ENCODE measurements at regions not wholly inside any gene's neighbourhood (a gene's known extent, or its start where the extent isn't known, plus 50 kb on each side); places are given as distances from the start of the nearest gene placed in this dataset.
A peak's percentile ranks its signal among the peaks of the same experiment; 100 is the strongest.
"Not testable (repeated sequence)": the region's sequence is repeated elsewhere in the genome, so short reads cannot be mapped to it uniquely, and the experiment has no call there.

DNA sequence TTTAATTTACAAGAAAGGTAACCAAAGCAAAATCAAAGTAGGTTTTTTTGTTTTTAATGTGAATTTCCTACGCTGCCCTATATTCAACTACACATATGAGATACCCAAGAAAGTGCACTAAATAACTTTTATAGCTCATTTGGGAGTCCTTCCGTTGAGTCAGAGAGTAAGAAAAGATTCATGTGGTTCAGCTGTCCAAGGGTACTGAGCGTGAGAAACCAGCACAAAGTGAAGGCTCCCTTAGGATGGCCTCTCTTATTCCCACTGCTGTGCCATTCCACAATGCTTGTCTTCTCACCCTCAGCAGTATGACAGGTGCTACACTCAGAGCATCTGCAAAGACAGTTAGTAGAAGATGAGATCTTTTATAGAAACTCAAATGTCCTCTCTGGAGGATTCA, 85.8 kb upstream of the POMZP3 start:
- DNase-seq, result not testable (repeated sequence)

DNA sequence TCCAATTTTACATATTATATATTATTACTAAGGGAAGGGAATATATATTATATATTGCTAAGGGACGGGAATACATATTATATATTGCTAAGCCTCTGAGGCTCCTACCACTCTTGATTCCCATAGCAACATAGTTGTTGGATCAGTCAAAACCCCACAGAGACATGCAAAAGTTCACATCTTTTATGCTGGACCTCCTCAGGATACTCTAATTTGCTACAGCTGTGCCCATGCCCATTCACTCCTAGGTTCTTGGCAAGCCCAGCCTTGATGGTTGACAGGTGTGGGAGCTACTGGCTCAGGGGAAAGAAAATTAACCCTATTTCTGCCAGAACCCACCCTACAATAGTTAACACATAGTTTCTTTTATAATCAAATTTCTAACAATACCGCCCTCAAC, 84.6 kb upstream of the POMZP3 start:
- DNase-seq, result peak; percentile 17

DNA sequence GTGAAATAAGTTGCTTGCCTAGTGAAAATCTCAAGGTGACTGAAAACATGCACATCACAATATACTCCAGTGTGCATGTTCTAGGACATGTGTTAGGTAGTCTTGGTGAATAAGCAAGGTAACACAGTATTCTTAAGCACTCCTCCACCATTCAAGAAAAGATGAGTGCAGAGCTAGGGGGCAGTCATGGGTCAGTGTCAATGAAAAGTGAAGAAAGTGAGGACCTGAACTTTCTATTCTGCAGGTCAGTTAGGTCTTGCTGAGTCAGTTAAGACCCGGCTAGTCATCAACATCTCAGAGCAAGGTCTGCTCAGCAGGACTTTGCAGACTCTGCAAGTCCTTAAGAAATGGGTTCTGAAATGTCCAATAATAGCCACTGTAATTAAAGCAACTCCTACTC, 82.6 kb upstream of the POMZP3 start:
- DNase-seq, result not testable (repeated sequence)

DNA sequence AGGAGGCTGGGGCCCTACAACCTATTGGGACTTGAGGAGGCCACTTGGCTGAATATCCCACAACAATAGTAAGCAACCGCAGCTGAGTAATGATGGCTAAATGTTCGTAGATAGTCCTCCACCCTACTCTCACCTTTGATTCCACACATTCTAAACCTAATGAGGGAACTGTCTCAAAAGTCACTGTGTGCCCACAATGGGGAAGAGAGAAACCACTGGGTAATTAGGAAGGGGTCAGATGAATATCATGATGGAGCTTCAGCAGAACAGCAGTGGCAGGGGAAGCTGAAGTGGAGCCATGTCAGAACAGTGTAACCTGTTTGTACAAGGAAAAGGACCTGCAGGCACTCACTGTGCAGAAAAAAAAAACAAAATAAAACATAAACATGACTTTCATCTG, 81.4 kb upstream of the POMZP3 start:
- DNase-seq, result not testable (repeated sequence)

DNA sequence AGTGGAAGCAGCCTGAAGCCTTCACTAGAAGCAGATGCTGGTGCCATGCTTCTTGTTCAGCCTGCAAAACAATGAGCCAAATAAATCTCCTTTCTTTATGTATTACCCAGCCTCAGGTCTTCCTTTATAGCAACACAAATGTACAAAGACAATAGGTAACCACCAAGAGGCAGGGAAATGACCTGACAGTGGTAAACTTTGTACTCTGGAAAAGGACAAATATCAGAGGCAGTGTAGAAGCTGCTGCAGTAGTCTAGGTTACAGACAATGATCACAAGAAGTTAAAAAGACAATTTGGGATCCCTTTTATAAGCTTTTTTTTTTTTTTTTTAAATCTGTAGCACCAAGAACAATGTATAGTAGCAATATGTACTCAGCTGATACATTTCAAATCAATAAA, 76.7 kb upstream of the POMZP3 start:
- DNase-seq, result not testable (repeated sequence)

DNA sequence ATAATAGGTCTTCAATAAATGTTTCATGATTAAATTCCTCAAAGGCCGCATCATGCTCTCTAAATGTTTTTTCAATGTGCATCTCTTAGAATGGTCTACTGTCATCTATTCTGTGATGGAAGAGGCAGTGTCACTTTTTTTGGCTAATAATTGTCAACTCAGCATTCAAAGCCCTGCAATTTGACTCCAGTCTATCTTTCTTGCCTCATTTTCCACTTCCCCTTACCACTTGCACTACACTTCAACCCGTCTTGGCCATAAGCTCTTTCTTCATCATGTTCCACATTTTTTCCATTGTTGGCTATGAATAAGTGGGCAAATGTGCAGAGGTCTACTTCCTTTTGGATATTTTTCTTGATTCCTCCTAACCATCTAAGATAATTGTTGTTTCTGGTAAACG, 59.2 kb upstream of the POMZP3 start:
- DNase-seq, result not testable (repeated sequence)

DNA sequence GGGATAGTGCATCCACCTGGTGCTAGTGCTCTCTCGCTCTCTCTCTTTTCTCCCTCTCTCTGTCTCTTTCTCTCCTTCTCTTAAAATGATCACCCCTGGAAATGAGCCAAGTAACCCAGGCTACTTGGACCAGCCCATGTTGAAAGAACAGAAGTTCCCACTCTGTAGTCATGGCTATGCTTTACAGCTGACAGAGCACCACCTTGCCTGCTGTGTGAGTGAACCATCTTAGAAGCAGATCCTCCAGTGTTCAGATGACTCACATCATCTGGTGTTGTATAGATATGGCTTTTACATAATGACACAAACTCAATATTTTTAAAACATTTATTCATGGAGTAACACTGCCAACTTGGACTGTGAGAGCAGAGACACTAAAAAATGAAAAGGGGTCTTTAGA, 57.7 kb upstream of the POMZP3 start:
- DNase-seq, result not testable (repeated sequence)

DNA sequence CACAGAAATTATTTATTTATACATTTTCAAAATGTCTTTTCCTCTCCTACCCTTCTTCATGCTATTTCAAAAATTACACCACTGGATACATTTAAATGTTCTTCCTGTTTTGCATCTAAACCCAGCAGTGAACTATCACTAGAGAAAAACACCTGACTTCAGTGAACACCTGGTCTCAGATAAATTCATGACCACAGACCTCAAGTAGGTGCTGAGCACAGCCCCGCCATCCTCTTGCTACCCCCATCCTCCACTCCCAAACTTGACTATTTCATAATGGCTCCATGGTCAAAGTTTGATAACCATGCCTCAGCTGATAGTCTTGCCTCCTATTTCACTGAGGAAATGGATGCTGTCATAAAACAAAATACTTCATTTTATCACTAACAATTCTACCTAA, 56.6 kb upstream of the POMZP3 start:
- not testable (repeated sequence) for DNase-seq

DNA sequence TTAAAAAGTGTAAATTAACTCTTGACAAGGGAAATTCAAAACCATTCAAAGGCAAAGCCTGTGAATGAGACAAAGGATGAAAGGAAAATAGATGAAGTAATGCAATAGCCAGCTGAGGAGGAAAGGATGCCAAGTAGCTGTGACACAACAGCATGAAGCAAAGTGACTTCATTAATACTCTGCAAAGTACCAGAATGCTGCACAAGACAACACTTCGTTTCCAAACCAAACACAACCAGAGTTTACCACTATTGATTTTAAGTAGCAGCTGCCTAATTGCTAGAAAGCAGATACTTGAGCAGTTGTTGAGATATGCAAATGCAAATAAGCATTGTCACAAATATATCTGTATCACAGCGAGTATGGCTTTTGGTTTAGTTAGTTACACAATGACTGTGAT, 54.7 kb upstream of the POMZP3 start:
- DNase-seq, result peak; percentile 30

DNA sequence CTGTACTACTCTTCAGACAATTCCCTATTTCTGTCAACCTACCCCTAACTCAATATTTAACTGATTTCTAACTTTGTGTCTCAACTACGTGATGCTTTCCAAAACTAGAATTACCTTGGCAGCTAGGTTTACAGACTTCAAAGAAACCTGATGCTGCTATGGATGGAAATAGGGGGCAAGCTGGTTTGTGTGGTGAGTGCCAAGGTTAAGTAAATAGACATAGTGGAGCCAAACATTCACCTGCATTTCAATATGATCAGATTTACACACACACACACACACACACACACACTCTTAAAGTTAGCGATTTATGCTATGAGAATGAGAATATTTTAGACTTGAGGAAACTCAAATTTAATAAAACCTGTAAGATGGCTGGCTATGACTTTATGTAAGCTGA, 52.1 kb upstream of the POMZP3 start:
- peak; percentile 2 for DNase-seq

DNA sequence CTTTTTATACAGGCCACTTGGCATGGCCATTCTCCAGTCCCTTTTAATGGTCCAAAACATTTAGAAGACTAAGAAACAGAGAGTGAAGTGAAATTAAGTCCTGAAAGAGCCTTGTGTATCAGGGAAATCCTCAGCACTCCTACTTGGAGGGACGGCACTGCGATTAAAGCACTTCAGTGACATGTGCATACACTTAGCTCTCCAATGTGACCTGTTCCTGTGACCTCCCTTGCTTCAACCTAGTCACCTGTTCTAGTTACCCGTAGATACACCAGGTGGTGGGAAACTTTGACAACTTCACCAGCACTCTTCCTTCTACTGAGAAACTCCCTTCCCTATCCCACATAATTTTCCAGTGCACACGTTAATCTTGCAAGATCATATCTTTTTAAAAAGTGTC, 51.4 kb upstream of the POMZP3 start:
- DNase-seq, result not testable (repeated sequence)

DNA sequence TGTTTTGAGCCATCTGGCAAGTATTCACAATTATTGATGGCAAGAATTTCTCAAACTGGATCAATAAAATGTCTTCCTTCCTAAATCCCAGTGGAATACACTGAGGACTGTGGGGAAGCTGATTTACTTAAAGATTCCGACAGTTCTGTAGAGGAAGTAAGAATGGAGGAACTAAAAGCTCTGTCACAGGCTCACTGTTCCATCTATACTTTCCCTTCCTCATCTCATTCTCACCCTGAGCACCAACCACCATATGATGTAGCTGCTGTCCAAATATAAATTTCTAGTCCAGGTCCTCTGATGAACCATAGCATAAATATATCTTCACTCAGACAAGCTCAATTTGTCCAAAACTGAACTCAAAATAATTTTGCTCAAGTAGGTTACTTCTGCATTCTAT, 49.8 kb upstream of the POMZP3 start:
- not testable (repeated sequence) for DNase-seq

Data from NCI-H748 treated with DMSO at 0.1 percent for 48 hours (cell line).